MM.1S (cell line): ENCODE measurements at regions not wholly inside any gene's neighbourhood (a gene's known extent, or its start where the extent isn't known, plus 50 kb on each side); places are given as distances from the start of the nearest gene placed in this dataset.

Experiments used
- CTCF ChIP-seq: fragments of 300-600 bp; sonication (generic); IDR thresholded peaks from 2 replicates; pipeline ENCODE4 v1.5.1; 2016; ENCODE audit warnings: antibody characterized with exemption, low read length, mixed read lengths
- EZH2 ChIP-seq: fragments of 300-600 bp; sonication (generic); optimal IDR thresholded peaks from 2 replicates; pipeline ENCODE3; 2017; ENCODE audit warnings: low read depth, mild to moderate bottlenecking, antibody characterized with exemption, low read length, mixed read lengths

- TF ChIP-seq CTCF (no peak), EZH2 (no peak)
Observed at GRCh38 chr4:122514671-122515070, 58.1 kb upstream of the IL2 start.
